Stomach (tissue), 4 donors: ENCODE measurements at regions not wholly inside any gene's neighbourhood (a gene's known extent, or its start where the extent isn't known, plus 50 kb on each side); places are given as distances from the start of the nearest gene placed in this dataset.

Experiments used
- small RNA-seq, 4 donors: library from RNA; depleted of rRNA; stranded (forward); fragments of <200 nt; gene quantifications; one replicate each; pipeline ENCODE3, GENCODE V24; 2016

Small RNA genes in the stretch of these regions (small RNA-seq; reads per million reads assigned to genes)
- gene AC026402.1: 0 reads per million in 4 donors
